Esophagus muscularis mucosa (tissue), 4 donors: ENCODE measurements at regions not wholly inside any gene's neighbourhood (a gene's known extent, or its start where the extent isn't known, plus 50 kb on each side); places are given as distances from the start of the nearest gene placed in this dataset.

Source experiments
- CTCF ChIP-seq, 3 experiments: fragments of 200-600 bp in 2 of 3; fragments of 450-650 bp in 1 of 3; sonication (generic) in 2 of 3; IDR thresholded peaks; one replicate each; pipeline ENCODE4 v1.5.1; 2017 to 2019; ENCODE audit warnings: antibody characterized with exemption in 3 of 3, mild to moderate bottlenecking in 2 of 3, moderate library complexity in 1 of 3
- EP300 ChIP-seq: sonication (generic); formaldehyde crosslinking; IDR thresholded peaks from one replicate; pipeline ENCODE4 v1.6.1; 2017; ENCODE audit warnings: antibody characterized with exemption
- POLR2A ChIP-seq: fragments of 450-650 bp; IDR thresholded peaks from one replicate; pipeline ENCODE4 v1.6.1; 2017; ENCODE audit warnings: antibody characterized with exemption, moderate library complexity, mild to moderate bottlenecking, low read depth

GRCh38 chr6:159470397-159470796 lies 222.6 kb downstream of the SOD2 start:
- TF ChIP-seq CTCF (IDR thresholded peaks at IDR 0.05): no peak
- no peak for TF ChIP-seq EP300
- no peak for TF ChIP-seq POLR2A
